OCI-LY7 (cell line): ENCODE measurements at regions not wholly inside any gene's neighbourhood (a gene's known extent, or its start where the extent isn't known, plus 50 kb on each side); places are given as distances from the start of the nearest gene placed in this dataset.

ENCODE experiments used
- BruUV-seq: library from RNA; stranded (reverse); fragments of 400-500 nt; replicated peaks from 2 replicates; lab custom pipeline; 2021; lab: Mats Ljungman, UMichigan
- CTCF ChIA-PET: fragments of 300-600 bp; sonication (Branson Sonifier 250); formaldehyde crosslinking; loops from one replicate; lab custom pipeline; 2022; ENCODE audit warnings: antibody characterized with exemption; ENCODE audit not compliant: unreplicated experiment; lab: Charles Lee
- POLR2A ChIA-PET: fragments of 300-600 bp; sonication (Branson Sonifier 250); formaldehyde crosslinking; loops from one replicate; lab custom pipeline; 2022; ENCODE audit warnings: antibody characterized with exemption; lab: Charles Lee
- DNase-seq: peaks from one replicate; pipeline ENCODE4 v3.0.0-alpha.2; 2015; ENCODE audit warnings: low spot score
- H2AFZ ChIP-seq: fragments of 200-600 bp; sonication (generic), shearing (Covaris generic); 2 replicates; pipeline ENCODE4 v1.6.1; 2014; ENCODE audit warnings: mild to moderate bottlenecking, antibody characterized with exemption, low read length, moderate library complexity
- H3K27ac ChIP-seq: fragments of 200-600 bp; sonication (generic); 2 replicates; pipeline ENCODE4 v1.5.1; 2014; ENCODE audit warnings: mixed run types, low read depth, mild to moderate bottlenecking, moderate library complexity, low read length, inconsistent platforms; ENCODE audit not compliant: poor library complexity, severe bottlenecking
- H3K36me3 ChIP-seq: fragments of 200-600 bp; sonication (generic); 2 replicates; pipeline ENCODE4 v1.6.1; 2014; ENCODE audit warnings: mild to moderate bottlenecking, antibody characterized with exemption, low read length, moderate library complexity, mixed read lengths; ENCODE audit not compliant: insufficient read depth
- H3K4me1 ChIP-seq: fragments of 200-600 bp; sonication (generic); 2 replicates; pipeline ENCODE4 v1.5.1; 2014; ENCODE audit warnings: mild to moderate bottlenecking, low read length; ENCODE audit not compliant: insufficient read depth, poor library complexity, severe bottlenecking
- H3K4me2 ChIP-seq: fragments of 200-600 bp; sonication (generic); 2 replicates; pipeline ENCODE4 v1.6.1; 2014; ENCODE audit warnings: mild to moderate bottlenecking, low read length
- H3K4me3 ChIP-seq: fragments of 200-600 bp; sonication (generic); 2 replicates; pipeline ENCODE4 v1.5.1; 2014; ENCODE audit warnings: mild to moderate bottlenecking, low read depth, low read length; ENCODE audit not compliant: poor library complexity, severe bottlenecking
- H3K79me2 ChIP-seq: fragments of 200-600 bp; sonication (generic); 2 replicates; pipeline ENCODE4 v1.6.1; 2016; ENCODE audit warnings: low read depth, mild to moderate bottlenecking, low read length, moderate library complexity, mixed read lengths; ENCODE audit not compliant: insufficient read depth
- H3K9me2 ChIP-seq: fragments of 200-600 bp; sonication (generic); 2 replicates; pipeline ENCODE4 v1.6.1; 2016; ENCODE audit warnings: mild to moderate bottlenecking, low read length, mixed read lengths; ENCODE audit not compliant: insufficient read depth
- H3K9me3 ChIP-seq: fragments of 200-600 bp; sonication (generic); 2 replicates; pipeline ENCODE4 v1.6.1; 2014; ENCODE audit warnings: mild to moderate bottlenecking, mixed run types, low read length, mixed read lengths
- H4K20me1 ChIP-seq: fragments of 200-600 bp; sonication (generic); 2 replicates; pipeline ENCODE4 v1.6.1; 2014; ENCODE audit warnings: mild to moderate bottlenecking, antibody characterized with exemption, low read length, moderate library complexity, mixed read lengths; ENCODE audit not compliant: insufficient read depth
- CTCF ChIP-seq: fragments of 200-600 bp; sonication (generic); conservative IDR thresholded peaks from 2 replicates; pipeline ENCODE4 v1.5.1; 2014; ENCODE audit warnings: mild to moderate bottlenecking, antibody characterized with exemption, low read length, moderate library complexity, mixed read lengths
- EZH2phosphoT487 ChIP-seq: fragments of 200-600 bp; sonication (generic); IDR thresholded peaks from 2 replicates; pipeline ENCODE4 v1.6.1; 2018; ENCODE audit warnings: low read depth, borderline replicate concordance, mild to moderate bottlenecking, mixed run types, antibody characterized with exemption, low read length, moderate library complexity, mixed read lengths
- intact Hi-C: fragments of 100-400 bp; cut with micrococcal nuclease; formaldehyde crosslinking; loops from one replicate; pipeline ENCODE4 v1.10.0; 2022; ENCODE audit not compliant: unreplicated experiment

GRCh38 chr10:35913628-35914027, 271.5 kb upstream of the FZD8 start:
- Histone ChIP-seq H4K20me1 (no peaks in the 10 kb centered on the region), H3K79me2 (no peaks in the 10 kb centered on the region), H3K4me3 (no peak overlapping the region), H3K4me2 (no peak overlapping the region), H3K36me3 (no peaks in the 10 kb centered on the region), H3K4me1 (no peaks in the 10 kb centered on the region), H3K9me3 (no peaks in the 10 kb centered on the region), H2AFZ (no peak overlapping the region), H3K27ac (no peak overlapping the region), H3K9me2 (no peaks in the 10 kb centered on the region)
- POLR2A ChIA-PET, result interaction anchor here (0.9 kb wide), 1 partner anchor 28 kb away, joined by 3 read pairs; no protein-coding TSS in a partner anchor
- TF ChIP-seq EZH2phosphoT487 (no peak), CTCF (no peak)
- BruUV-seq, result no TSS peak
- DNase-seq, result no peak
- intact Hi-C loops, result loop anchor here (10.0 kb wide), 1 partner anchor 279 kb away; no protein-coding TSS in a partner anchor
- CTCF ChIA-PET, result no interaction called here

- Histone ChIP-seq H2AFZ (no peak overlapping the region), H3K4me1 (no peaks in the 10 kb centered on the region), H3K9me2 (no peaks in the 10 kb centered on the region), H4K20me1 (no peaks in the 10 kb centered on the region), H3K9me3 (no peaks in the 10 kb centered on the region), H3K27ac (no peak overlapping the region), H3K36me3 (no peaks in the 10 kb centered on the region), H3K4me3 (no peak overlapping the region), H3K4me2 (no peak overlapping the region), H3K79me2 (no peaks in the 10 kb centered on the region)
- BruUV-seq, result no TSS peak
- intact Hi-C loops, result loop anchor here (10.0 kb wide), 1 partner anchor 278 kb away; no protein-coding TSS in a partner anchor
- TF ChIP-seq EZH2phosphoT487 (no peak), CTCF (no peak)
- CTCF ChIA-PET, result no interaction called here
- POLR2A ChIA-PET, result interaction anchor here (0.9 kb wide), 1 partner anchor 27 kb away, joined by 3 read pairs; no protein-coding TSS in a partner anchor
- no peak for DNase-seq
These were observed 270.8 kb upstream of the FZD8 start for GRCh38 chr10:35912615-35913569.

- Histone ChIP-seq H3K4me2 (no peak overlapping the region), H3K79me2 (no peaks in the 10 kb centered on the region), H3K36me3 (no peaks in the 10 kb centered on the region), H3K9me2 (no peaks in the 10 kb centered on the region), H3K4me3 (no peak overlapping the region), H3K9me3 (no peaks in the 10 kb centered on the region), H3K27ac (no peak overlapping the region), H2AFZ (no peak overlapping the region), H4K20me1 (no peaks in the 10 kb centered on the region), H3K4me1 (no peaks in the 10 kb centered on the region)
- TF ChIP-seq EZH2phosphoT487 (no peak), CTCF (no peak)
- ChIA-PET CTCF (no interaction called here), POLR2A (interaction anchor here (0.6 kb wide), 1 partner anchor 135 kb away, joined by 5 read pairs; no protein-coding TSS in a partner anchor)
- intact Hi-C loops, result loop anchor here (10.0 kb wide), 1 partner anchor 277 kb away; no protein-coding TSS in a partner anchor
- no TSS peak for BruUV-seq
- DNase-seq, result no peak
These were observed 269.9 kb upstream of the FZD8 start for GRCh38 chr10:35911954-35912353.
